ENCODE measurements at regions not wholly inside any gene's neighbourhood (a gene's known extent, or its start where the extent isn't known, plus 50 kb on each side); places are given as distances from the start of the nearest gene placed in this dataset.

DNA sequence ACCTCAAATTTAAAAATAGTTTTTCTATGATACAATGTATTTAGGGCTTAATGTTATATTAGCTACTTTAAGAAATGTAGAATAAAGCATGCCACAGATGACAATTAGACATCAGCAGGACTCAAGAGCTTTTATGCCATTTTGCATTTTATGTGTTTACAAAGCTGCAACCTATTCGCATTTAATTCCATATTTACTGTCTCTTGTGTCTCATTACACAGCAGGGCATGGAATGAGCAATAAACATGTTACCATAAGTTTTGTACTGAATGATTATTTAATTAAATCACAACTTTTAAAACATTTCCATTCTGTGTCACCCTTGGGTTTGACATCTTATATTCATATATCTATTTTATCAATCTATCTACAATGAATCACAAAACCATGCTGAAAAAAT lies 1756.9 kb downstream of the PCDH9 start:
- Histone ChIP-seq H3K9me3 (ENCODE audit: low read depth, low read length) (no peaks in the 10 kb centered on the region; the same call in 1 of the 2 replicates), H3K36me3 (ENCODE audit: insufficient read depth, low read length) (no peaks in the 10 kb centered on the region), H3K4me3 (no peak overlapping the region), H3K27ac (no peak overlapping the region), H3K9ac (ENCODE audit: insufficient read length) (no peak overlapping the region)
- no peak for DNase-seq (ENCODE audit: low read depth, low spot score)
- TF ChIP-seq POLR2AphosphoS5 (IDR thresholded peaks at IDR 0.05; ENCODE audit: borderline replicate concordance, low read depth, low read length) (no peak), FOXP2 (optimal IDR thresholded peaks at IDR 0.05; ENCODE audit: control extremely low read depth, extremely low read length, insufficient read depth) (no peak), EZH2 (IDR thresholded peaks at IDR 0.05) (no peak)

DNA sequence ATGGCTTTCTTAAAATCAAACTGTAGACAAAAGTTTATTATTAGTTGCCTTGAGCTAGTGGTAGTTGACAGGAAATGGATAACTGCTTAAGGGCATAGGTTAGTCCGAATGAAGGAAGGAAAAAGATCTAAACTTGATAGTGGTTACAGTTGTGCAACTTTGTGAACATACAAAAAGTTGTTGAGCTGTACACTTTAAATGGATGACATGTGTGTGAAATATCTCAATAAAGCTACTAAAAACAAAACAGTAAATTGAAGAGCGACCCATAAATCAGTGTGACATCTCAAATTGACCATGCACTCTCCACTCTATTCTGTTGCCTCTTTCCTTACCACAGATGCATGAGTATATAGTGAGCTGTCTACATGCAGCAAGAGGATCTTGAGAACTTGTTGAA lies 1757.8 kb downstream of the PCDH9 start:
- H3K4me3 ChIP-seq = no peak overlapping the region
- no peak overlapping the region for H3K27ac ChIP-seq
- H3K9me3 ChIP-seq (ENCODE audit: low read depth, low read length) = no peaks in the 10 kb centered on the region; the same call in 1 of the 2 replicates
- TF ChIP-seq EZH2 (IDR thresholded peaks at IDR 0.05) = no peak
- TF ChIP-seq POLR2AphosphoS5 (IDR thresholded peaks at IDR 0.05; ENCODE audit: borderline replicate concordance, low read depth, low read length) = peak; percentile 28; the same call in 1 of the 2 replicates
- DNase-seq (ENCODE audit: low read depth, low spot score) = peak; percentile 58
- H3K9ac ChIP-seq (ENCODE audit: insufficient read length) = no peak overlapping the region
- H3K36me3 ChIP-seq (ENCODE audit: insufficient read depth, low read length) = no peaks in the 10 kb centered on the region

GRCh38 chr13:65470781-65471180 lies 1759.4 kb downstream of the PCDH9 start:
- Histone ChIP-seq H3K9me3 (ENCODE audit: low read depth, low read length) (no peaks in the 10 kb centered on the region; the same call in 1 of the 2 replicates), H3K4me3 (no peak overlapping the region), H3K9ac (ENCODE audit: insufficient read length) (no peak overlapping the region), H3K27ac (no peak overlapping the region), H3K36me3 (ENCODE audit: insufficient read depth, low read length) (no peaks in the 10 kb centered on the region)
- DNase-seq (ENCODE audit: low read depth, low spot score) = no peak
- TF ChIP-seq FOXP2 (optimal IDR thresholded peaks at IDR 0.05; ENCODE audit: control extremely low read depth, extremely low read length, insufficient read depth) (no peak), EZH2 (IDR thresholded peaks at IDR 0.05) (no peak), POLR2AphosphoS5 (IDR thresholded peaks at IDR 0.05; ENCODE audit: borderline replicate concordance, low read depth, low read length) (no peak)

GRCh38 chr13:65468628-65469027 lies 1761.5 kb downstream of the PCDH9 start:
- Histone ChIP-seq H3K9ac (ENCODE audit: insufficient read length) (no peak overlapping the region), H3K27ac (no peak overlapping the region), H3K4me3 (no peak overlapping the region), H3K36me3 (ENCODE audit: insufficient read depth, low read length) (no peaks in the 10 kb centered on the region), H3K9me3 (ENCODE audit: low read depth, low read length) (no peaks in the 10 kb centered on the region; the same call in 1 of the 2 replicates)
- TF ChIP-seq POLR2AphosphoS5 (IDR thresholded peaks at IDR 0.05; ENCODE audit: borderline replicate concordance, low read depth, low read length) = no peak
- no peak for TF ChIP-seq EZH2 (IDR thresholded peaks at IDR 0.05)
- no peak for TF ChIP-seq FOXP2 (optimal IDR thresholded peaks at IDR 0.05; ENCODE audit: control extremely low read depth, extremely low read length, insufficient read depth)
- DNase-seq (ENCODE audit: low read depth, low spot score) = no peak

GRCh38 chr13:65461590-65461989 lies 1768.5 kb downstream of the PCDH9 start:
- H3K36me3 ChIP-seq (ENCODE audit: insufficient read depth, low read length) = no peaks in the 10 kb centered on the region
- no peaks in the 10 kb centered on the region for H3K9me3 ChIP-seq (ENCODE audit: low read depth, low read length)
- no peak overlapping the region for H3K4me3 ChIP-seq
- TF ChIP-seq FOXP2 (optimal IDR thresholded peaks at IDR 0.05; ENCODE audit: control extremely low read depth, extremely low read length, insufficient read depth) (no peak), POLR2AphosphoS5 (IDR thresholded peaks at IDR 0.05; ENCODE audit: borderline replicate concordance, low read depth, low read length) (no peak), EZH2 (IDR thresholded peaks at IDR 0.05) (no peak)
- no peak overlapping the region for H3K9ac ChIP-seq (ENCODE audit: insufficient read length)
- no peak for DNase-seq (ENCODE audit: low read depth, low spot score)
- no peak overlapping the region for H3K27ac ChIP-seq

GRCh38 chr13:65460136-65460535 lies 1770.0 kb downstream of the PCDH9 start:
- no peak overlapping the region for H3K4me3 ChIP-seq
- H3K9me3 ChIP-seq (ENCODE audit: low read depth, low read length) = no peaks in the 10 kb centered on the region
- H3K27ac ChIP-seq = no peak overlapping the region
- H3K9ac ChIP-seq (ENCODE audit: insufficient read length) = no peak overlapping the region
- no peak for DNase-seq (ENCODE audit: low read depth, low spot score)
- TF ChIP-seq FOXP2 (optimal IDR thresholded peaks at IDR 0.05; ENCODE audit: control extremely low read depth, extremely low read length, insufficient read depth) (no peak), EZH2 (IDR thresholded peaks at IDR 0.05) (no peak), POLR2AphosphoS5 (IDR thresholded peaks at IDR 0.05; ENCODE audit: borderline replicate concordance, low read depth, low read length) (no peak)
- H3K36me3 ChIP-seq (ENCODE audit: insufficient read depth, low read length) = no peaks in the 10 kb centered on the region

GRCh38 chr13:65456150-65456912 lies 1773.8 kb downstream of the PCDH9 start:
- H3K4me3 ChIP-seq = no peak overlapping the region
- no peak for DNase-seq (ENCODE audit: low read depth, low spot score)

GRCh38 chr13:65454403-65454802 lies 1775.7 kb downstream of the PCDH9 start:
- Histone ChIP-seq H3K36me3 (ENCODE audit: insufficient read depth, low read length) (no peaks in the 10 kb centered on the region), H3K27ac (no peak overlapping the region), H3K9ac (ENCODE audit: insufficient read length) (no peak overlapping the region), H3K4me3 (no peak overlapping the region), H3K9me3 (ENCODE audit: low read depth, low read length) (no peaks in the 10 kb centered on the region)
- TF ChIP-seq FOXP2 (optimal IDR thresholded peaks at IDR 0.05; ENCODE audit: control extremely low read depth, extremely low read length, insufficient read depth) = no peak
- TF ChIP-seq POLR2AphosphoS5 (IDR thresholded peaks at IDR 0.05; ENCODE audit: borderline replicate concordance, low read depth, low read length) = no peak
- no peak for TF ChIP-seq EZH2 (IDR thresholded peaks at IDR 0.05)
- DNase-seq (ENCODE audit: low read depth, low spot score) = no peak

More at GRCh38 chr13:65456150-65456912, 1773.8 kb downstream of the PCDH9 start:
- H3K36me3 ChIP-seq (ENCODE audit: insufficient read depth, low read length) = no peaks in the 10 kb centered on the region
- TF ChIP-seq POLR2AphosphoS5 (IDR thresholded peaks at IDR 0.05; ENCODE audit: borderline replicate concordance, low read depth, low read length) (no peak), EZH2 (IDR thresholded peaks at IDR 0.05) (no peak), FOXP2 (optimal IDR thresholded peaks at IDR 0.05; ENCODE audit: control extremely low read depth, extremely low read length, insufficient read depth) (no peak)
- no peak overlapping the region for H3K27ac ChIP-seq
- H3K9me3 ChIP-seq (ENCODE audit: low read depth, low read length) = no peaks in the 10 kb centered on the region
- no peak overlapping the region for H3K9ac ChIP-seq (ENCODE audit: insufficient read length)
